HT1080 (cell line): ENCODE measurements at regions not wholly inside any gene's neighbourhood (a gene's known extent, or its start where the extent isn't known, plus 50 kb on each side); places are given as distances from the start of the nearest gene placed in this dataset.

Source experiments
- DNase-seq: peaks from one replicate; pipeline ENCODE4 v3.0.0-alpha.2; 2015; ENCODE audit warnings: low read depth

DNA sequence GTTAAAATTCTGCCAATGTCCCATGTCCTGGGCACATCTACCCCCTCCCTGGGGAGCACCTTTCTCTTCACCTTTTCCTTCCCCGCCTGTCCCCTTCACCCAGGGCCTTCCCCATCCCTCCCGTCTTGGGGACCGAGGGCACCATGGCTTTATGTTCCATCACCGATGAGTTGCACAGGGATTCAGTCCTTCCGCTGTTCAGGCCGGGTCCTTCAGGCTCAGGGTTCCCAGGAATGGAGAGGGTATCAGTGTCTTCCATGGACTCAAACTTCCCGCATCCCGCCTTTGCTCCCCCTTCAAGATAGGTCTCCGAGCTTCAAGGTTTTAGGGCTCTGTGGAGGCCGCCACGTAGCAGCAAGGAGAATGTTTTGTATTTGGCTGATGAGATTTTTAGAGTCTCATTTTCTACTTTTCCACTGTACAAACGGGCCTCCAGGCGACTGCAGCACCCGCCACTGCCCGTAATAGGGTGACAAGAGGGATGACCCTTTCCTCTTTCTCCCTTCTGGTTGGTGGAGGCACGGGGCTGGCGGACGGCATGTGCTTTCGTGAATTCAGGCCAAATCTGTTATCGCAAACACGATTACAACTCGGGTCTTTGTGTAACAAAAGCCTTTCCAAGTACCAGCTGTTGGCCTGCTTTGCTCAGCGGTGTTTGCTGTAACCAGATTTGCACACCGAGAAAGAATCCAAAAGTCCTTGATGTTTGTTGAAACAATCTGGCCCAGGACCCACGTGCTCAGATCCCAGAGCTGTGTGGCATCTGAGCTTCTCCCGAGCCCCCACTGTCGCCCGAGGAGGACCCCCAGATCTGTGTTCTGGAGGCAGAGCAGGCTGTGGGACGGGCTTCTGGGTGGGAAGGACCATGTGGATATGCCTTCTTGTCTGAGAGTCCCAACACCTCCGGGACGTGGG, 236.3 kb downstream of the SEC14L1 start:
- no peak for DNase-seq

DNA sequence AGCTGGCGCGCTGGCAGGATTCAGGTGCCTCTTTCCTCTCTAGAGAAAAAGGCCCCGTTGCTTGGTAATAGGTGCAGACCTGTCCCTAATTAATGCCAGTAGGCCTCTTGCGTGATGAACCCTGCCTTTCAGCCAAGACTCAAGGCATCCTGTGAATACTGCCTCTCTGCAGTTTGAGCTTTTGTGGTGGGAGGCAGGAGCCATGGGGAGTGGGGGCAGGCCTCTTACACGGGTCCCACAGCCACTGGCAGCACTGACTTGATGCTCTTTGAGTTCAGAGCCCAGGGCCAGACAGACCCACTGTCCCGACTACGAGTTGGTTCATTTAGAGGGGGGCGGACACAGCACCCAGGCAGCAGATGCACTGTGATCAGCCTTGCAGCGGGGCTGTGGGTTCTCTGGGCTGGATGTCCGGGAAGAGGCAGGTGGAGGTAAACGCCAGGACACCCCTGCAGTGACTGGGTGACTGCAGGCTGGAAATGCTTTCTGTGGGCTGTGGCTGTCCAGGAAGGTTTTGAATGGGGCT, 237.0 kb downstream of the SEC14L1 start:
- DNase-seq, result no peak

DNA sequence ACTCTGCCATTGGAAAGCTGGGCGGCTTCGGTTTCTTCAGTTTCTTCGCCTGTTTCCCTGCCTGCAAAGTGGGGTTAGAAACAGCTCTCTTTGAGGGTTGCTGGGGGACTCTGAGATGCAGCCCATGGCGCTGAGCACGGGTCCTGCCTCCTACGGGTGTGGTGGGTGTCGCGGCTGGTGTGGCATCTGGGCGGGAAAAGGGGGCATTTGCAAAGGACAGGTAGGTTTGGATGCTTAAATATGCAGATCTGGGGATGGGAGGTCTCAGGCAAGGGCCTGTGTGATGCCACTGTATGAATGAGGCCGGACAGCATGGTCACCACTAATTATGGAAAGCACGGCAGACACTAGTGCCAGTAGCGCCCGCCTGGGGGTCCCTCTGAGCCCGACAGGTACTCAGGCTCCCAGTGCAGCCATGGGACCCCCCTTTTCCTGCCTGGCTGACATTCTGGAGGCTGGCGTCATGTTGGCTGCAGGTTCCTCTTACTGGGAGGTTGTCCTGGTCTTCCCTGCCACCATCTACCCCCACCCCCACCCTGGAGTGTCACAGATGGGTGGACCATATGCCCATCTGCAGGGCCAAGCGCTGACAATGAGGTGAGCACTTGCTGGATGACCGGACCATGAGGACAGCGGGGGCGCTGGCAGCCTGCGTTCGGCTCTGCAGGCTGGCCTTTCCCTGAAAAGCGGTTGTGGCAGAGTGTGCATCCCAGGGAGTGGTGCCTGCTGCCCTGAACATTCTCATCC, 237.7 kb downstream of the SEC14L1 start:
- DNase-seq, result no peak

DNA sequence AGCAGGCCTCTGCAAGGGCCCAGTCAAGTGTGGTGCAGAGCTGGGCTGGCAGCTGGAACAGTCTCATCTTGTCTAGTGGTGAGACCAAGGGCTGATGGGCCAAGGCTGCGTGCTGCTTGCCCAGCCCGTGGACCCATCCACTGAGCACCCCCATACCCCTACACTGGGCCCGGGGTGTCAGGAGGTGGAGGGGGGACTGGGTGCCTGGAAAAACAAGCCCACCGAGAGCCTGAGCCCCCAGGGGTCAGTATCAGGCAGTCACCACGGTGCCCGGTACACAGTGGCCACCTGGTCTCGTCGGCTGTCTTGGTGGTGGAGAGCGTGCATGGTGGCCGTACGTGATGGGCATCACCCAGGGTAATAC, 238.3 kb downstream of the SEC14L1 start:
- no peak for DNase-seq

- no peak for DNase-seq
Measured at GRCh38 chr17:77379832-77380231, 239.1 kb downstream of the SEC14L1 start.

DNA sequence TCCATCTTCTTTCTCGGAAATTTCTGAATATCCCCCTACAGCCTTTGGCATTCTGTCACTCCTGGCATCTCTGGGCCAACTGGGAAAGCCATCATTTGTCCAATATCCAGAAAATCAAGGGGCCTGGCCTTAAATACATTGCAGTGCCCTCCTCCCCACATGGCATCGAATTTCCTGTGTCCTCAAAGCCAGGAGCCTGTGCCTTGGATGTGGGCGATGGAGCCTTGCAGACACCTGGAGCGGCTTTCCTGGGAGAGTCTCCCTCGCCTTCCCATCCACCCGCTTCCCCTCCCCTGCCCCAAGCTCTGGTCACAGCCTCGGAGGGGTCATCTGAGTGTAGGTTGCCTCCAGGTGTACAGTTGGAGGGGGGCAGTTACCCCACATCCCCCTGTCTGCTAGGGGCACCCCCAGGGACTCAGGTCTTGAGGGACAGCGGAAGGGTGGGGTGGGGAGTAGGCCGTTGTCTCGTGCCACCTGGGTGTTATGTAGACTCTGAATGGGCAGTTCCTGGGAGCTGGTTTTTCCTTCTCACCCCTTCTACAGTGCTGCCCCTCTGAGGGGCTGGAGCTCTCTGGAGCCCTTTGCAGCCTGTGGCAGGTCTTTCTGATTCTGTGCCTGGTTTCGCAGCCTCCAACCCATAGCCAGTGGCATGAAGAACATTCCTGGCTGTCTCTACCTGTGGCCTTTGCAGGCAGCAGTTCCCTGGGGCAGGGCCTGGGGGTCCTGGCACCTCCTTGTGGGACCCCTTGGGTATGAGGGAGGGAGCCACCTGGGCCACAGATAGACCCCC, 239.8 kb downstream of the SEC14L1 start:
- no peak for DNase-seq

GRCh38 chr17:77381185-77381700, 240.5 kb downstream of the SEC14L1 start:
- DNase-seq, result no peak

- no peak for DNase-seq
Measured at GRCh38 chr17:77381731-77382130, 241.0 kb downstream of the SEC14L1 start.

- no peak for DNase-seq
Measured at GRCh38 chr17:77382356-77382911, 241.7 kb downstream of the SEC14L1 start.

GRCh38 chr17:77382966-77383612, 242.3 kb downstream of the SEC14L1 start:
- DNase-seq, result no peak

- no peak for DNase-seq
Measured at GRCh38 chr17:77383613-77384608, 243.1 kb downstream of the SEC14L1 start.

GRCh38 chr17:77385750-77386501, 245.2 kb downstream of the SEC14L1 start:
- no peak for DNase-seq

DNA sequence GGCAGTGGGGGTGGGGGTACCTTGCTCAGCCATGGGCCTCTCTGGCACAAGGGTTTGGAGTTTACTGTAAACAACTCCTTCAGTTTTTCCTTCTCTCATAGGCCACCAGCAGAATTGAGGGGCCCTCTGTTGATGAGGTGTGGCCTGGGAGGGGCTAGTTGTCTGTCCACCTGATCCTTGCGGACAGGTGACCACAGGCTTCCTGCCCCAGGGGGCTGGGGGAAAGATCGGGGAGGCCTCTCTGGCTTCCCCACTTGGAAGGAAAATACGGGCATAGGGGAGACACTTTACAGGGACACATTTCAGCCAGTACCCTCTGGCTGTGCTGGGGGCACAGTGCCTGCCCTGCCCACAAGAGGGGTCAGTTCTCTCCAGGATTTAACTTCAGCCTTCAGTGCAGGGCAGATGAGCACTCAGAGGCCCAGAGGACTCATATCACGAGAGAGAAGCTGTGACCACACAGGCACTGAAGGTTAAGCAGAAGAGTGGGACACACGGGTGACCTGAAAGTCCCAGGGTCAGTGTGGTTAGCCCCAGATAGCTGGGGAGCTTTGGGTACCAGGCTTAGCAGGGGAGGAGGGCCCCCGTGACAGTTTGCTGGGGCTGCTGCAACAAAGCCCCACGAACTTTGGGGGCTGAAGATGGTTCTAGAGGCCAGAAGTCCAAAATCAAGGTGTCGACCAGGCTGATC, 245.9 kb downstream of the SEC14L1 start:
- no peak for DNase-seq

DNA sequence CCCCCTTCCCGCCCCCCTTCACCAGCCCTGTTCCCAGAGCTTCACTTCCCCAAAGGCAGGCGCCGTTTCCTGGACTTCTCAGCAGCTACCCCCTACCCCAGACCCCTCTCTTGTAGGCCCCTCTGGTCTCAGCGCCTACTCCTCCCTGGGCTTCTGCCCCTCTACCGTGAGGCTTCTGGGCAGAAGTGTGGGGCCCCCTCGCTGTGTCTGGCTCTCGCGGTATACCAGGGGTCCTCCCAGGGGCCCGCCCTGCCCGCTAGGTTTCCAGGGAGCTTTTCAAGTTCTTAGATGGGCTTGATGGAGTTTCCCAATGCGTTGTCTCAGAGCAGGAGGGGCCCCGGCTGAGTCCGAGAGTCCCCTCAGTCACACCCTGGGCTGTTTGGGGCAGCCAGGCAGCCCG, 247.1 kb downstream of the SEC14L1 start:
- DNase-seq, result no peak

DNA sequence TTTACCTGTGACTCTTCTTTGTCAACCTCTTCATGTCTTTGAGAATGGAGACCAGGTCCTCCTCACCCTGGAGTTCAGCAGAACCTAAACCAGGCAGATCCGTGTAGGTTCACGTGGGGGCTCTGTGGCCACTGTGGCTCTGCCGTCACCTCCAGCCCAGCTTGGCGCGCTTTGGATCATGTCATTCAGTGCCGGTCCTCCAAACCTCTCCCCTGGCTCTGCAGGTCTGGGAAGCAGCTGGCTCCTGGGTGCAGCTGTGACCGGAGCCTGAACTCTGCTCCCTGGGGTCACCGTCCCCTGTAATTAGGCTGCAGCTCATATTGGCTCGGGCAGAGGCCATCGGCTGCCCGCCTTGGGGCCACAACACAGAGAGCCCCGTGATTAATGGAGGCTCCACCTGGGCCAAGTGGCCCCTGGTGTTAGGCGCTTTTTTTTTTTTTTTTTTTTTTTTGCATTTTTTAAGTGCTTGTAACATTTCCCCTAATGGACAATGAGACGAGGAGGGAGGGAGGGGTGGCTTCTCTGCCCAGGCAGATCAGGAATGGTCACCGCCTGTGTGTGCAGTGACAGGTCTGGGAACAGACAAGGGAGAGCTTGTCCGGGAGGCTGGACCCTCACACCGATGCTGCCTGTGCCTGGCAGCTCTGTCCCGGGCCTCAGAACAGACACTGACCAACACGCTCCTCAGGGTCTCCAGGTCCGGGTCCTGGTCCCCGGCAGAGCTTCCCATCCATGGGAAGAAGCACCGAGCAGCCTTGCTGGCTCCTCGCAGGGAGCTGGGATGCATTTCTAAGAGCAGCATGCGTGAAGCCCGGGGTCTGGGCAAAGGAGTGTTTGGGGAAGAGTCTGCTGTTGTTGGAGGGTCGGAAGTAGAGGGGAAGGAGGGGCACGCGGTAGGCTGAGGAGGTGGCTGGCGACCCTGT, 247.9 kb downstream of the SEC14L1 start:
- no peak for DNase-seq

DNA sequence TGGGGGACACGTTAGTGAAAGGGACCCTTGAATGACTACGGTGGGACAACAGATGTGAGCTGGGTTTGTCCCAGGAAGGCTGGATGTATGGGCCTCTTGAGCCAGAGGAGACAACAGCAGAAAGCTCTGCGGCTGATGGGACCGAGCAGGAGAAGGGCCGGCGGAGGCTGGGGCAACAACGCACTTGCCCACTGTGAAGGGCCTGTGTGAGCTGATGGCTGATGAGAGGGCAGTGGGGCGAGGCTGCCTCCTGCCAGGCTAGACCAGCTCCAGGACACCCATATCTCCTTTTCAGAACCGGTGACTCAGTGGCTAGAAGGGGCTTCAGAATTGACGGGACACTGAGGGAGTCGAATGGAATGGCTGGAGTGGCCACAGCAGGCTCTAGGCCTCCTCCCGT, 250.1 kb downstream of the SEC14L1 start:
- DNase-seq, result no peak
